ENCODE measurements at regions not wholly inside any gene's neighbourhood (a gene's known extent, or its start where the extent isn't known, plus 50 kb on each side); places are given as distances from the start of the nearest gene placed in this dataset.

DNA sequence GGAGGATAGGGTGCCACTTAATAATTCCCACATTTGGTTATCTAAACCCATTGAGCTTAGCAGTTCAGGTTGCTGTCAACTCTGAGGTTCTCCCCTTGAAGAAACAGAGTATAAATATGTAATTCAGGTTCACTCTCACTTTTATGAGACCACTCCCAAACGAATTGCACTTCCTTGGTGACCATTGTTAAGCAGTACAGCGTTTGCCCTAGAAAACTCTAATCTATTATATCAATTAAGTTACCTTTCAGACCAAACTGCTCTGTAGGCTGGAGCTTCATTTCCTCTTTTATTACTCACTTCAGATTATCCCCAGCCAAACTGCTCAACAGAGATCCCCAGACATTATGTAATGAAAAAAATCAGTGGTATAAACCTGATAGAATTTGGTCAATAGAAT, 1317.0 kb upstream of the ACO1 start:
- no peaks in the 10 kb centered on the region for H3K27me3 ChIP-seq (replicated peaks in 1 of 2; ENCODE audit: control insufficient read depth in 2 of 2, insufficient read depth in 2 of 2, low read length in 1 of 2)
- FAIRE-seq (no peak), DNase-seq (ENCODE audit: low read depth, low spot score) (no peak), ATAC-seq (no peak)
- ChIA-PET POLR2A (no interaction called here), RAD21 (ENCODE audit: unreplicated experiment) (no interaction called here), SMC1A (ENCODE audit: uncharacterized antibody, unreplicated experiment) (interaction anchor here (1.0 kb wide), 1 partner anchor 8 kb away, joined by 3 read pairs; no protein-coding TSS in a partner anchor), CTCF (interaction anchor here (0.7 kb wide), 1 partner anchor 141 kb away, joined by 3 read pairs; no protein-coding TSS in a partner anchor)
- H3K4me1 ChIP-seq (ENCODE audit: control insufficient read depth, insufficient read depth, low read length): no peaks in the 10 kb centered on the region
- no TSS peak for BruUV-seq (replicated peaks)
- no peak overlapping the region for H3K4me2 ChIP-seq (ENCODE audit: control insufficient read depth, insufficient read depth)
- in situ Hi-C loops (cut with MboI): no loop called here
- intact Hi-C loops (cut with micrococcal nuclease; ENCODE audit: unreplicated experiment): no loop called here
- no peak for TF ChIP-seq SPI1 (IDR thresholded peaks at IDR 0.05; ENCODE audit: borderline replicate concordance, insufficient read depth, low read depth, low read length)
- TF ChIP-seq, protein P1, sequence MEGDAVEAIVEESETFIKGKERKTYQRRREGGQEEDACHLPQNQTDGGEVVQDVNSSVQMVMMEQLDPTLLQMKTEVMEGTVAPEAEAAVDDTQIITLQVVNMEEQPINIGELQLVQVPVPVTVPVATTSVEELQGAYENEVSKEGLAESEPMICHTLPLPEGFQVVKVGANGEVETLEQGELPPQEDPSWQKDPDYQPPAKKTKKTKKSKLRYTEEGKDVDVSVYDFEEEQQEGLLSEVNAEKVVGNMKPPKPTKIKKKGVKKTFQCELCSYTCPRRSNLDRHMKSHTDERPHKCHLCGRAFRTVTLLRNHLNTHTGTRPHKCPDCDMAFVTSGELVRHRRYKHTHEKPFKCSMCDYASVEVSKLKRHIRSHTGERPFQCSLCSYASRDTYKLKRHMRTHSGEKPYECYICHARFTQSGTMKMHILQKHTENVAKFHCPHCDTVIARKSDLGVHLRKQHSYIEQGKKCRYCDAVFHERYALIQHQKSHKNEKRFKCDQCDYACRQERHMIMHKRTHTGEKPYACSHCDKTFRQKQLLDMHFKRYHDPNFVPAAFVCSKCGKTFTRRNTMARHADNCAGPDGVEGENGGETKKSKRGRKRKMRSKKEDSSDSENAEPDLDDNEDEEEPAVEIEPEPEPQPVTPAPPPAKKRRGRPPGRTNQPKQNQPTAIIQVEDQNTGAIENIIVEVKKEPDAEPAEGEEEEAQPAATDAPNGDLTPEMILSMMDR (IDR thresholded peaks at IDR 0.05 in 2 of 3, conservative IDR thresholded peaks at IDR 0.05 in 1 of 3; ENCODE audit: control insufficient read depth in 2 of 3, extremely low read depth in 1 of 3, insufficient read depth in 1 of 3, low read depth in 3 of 3, low read length in 3 of 3): no peak
- no peak for TF ChIP-seq NBN (IDR thresholded peaks at IDR 0.05)
- TF ChIP-seq CBX5 (IDR thresholded peaks at IDR 0.05; ENCODE audit: low read depth): no peak
- TF ChIP-seq, protein P2, sequence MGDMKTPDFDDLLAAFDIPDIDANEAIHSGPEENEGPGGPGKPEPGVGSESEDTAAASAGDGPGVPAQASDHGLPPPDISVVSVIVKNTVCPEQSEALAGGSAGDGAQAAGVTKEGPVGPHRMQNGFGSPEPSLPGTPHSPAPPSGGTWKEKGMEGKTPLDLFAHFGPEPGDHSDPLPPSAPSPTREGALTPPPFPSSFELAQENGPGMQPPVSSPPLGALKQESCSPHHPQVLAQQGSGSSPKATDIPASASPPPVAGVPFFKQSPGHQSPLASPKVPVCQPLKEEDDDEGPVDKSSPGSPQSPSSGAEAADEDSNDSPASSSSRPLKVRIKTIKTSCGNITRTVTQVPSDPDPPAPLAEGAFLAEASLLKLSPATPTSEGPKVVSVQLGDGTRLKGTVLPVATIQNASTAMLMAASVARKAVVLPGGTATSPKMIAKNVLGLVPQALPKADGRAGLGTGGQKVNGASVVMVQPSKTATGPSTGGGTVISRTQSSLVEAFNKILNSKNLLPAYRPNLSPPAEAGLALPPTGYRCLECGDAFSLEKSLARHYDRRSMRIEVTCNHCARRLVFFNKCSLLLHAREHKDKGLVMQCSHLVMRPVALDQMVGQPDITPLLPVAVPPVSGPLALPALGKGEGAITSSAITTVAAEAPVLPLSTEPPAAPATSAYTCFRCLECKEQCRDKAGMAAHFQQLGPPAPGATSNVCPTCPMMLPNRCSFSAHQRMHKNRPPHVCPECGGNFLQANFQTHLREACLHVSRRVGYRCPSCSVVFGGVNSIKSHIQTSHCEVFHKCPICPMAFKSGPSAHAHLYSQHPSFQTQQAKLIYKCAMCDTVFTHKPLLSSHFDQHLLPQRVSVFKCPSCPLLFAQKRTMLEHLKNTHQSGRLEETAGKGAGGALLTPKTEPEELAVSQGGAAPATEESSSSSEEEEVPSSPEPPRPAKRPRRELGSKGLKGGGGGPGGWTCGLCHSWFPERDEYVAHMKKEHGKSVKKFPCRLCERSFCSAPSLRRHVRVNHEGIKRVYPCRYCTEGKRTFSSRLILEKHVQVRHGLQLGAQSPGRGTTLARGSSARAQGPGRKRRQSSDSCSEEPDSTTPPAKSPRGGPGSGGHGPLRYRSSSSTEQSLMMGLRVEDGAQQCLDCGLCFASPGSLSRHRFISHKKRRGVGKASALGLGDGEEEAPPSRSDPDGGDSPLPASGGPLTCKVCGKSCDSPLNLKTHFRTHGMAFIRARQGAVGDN (IDR thresholded peaks at IDR 0.05): no peak
- no peak for TF ChIP-seq TCF12 (IDR thresholded peaks at IDR 0.05; ENCODE audit: low read depth, low read length)
- no peak for TF ChIP-seq GATAD2B (conservative IDR thresholded peaks at IDR 0.05; ENCODE audit: low read depth)
- no peak for TF ChIP-seq SREBF1 (IDR thresholded peaks at IDR 0.05; ENCODE audit: low read length)
- no peak for TF ChIP-seq NR2C2 (IDR thresholded peaks at IDR 0.05; ENCODE audit: borderline replicate concordance, control insufficient read depth, insufficient read length, low read depth)
- TF ChIP-seq, protein P3, sequence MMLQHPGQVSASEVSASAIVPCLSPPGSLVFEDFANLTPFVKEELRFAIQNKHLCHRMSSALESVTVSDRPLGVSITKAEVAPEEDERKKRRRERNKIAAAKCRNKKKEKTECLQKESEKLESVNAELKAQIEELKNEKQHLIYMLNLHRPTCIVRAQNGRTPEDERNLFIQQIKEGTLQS (IDR thresholded peaks at IDR 0.05; ENCODE audit: borderline replicate concordance, extremely low read depth, low read depth, low read length): no peak
- no peak for TF ChIP-seq FOXK2 (IDR thresholded peaks at IDR 0.05)
- TF ChIP-seq, protein P4, sequence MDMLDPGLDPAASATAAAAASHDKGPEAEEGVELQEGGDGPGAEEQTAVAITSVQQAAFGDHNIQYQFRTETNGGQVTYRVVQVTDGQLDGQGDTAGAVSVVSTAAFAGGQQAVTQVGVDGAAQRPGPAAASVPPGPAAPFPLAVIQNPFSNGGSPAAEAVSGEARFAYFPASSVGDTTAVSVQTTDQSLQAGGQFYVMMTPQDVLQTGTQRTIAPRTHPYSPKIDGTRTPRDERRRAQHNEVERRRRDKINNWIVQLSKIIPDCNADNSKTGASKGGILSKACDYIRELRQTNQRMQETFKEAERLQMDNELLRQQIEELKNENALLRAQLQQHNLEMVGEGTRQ (IDR thresholded peaks at IDR 0.05; ENCODE audit: borderline replicate concordance, low read depth, low read length): no peak
- TF ChIP-seq, protein P5, sequence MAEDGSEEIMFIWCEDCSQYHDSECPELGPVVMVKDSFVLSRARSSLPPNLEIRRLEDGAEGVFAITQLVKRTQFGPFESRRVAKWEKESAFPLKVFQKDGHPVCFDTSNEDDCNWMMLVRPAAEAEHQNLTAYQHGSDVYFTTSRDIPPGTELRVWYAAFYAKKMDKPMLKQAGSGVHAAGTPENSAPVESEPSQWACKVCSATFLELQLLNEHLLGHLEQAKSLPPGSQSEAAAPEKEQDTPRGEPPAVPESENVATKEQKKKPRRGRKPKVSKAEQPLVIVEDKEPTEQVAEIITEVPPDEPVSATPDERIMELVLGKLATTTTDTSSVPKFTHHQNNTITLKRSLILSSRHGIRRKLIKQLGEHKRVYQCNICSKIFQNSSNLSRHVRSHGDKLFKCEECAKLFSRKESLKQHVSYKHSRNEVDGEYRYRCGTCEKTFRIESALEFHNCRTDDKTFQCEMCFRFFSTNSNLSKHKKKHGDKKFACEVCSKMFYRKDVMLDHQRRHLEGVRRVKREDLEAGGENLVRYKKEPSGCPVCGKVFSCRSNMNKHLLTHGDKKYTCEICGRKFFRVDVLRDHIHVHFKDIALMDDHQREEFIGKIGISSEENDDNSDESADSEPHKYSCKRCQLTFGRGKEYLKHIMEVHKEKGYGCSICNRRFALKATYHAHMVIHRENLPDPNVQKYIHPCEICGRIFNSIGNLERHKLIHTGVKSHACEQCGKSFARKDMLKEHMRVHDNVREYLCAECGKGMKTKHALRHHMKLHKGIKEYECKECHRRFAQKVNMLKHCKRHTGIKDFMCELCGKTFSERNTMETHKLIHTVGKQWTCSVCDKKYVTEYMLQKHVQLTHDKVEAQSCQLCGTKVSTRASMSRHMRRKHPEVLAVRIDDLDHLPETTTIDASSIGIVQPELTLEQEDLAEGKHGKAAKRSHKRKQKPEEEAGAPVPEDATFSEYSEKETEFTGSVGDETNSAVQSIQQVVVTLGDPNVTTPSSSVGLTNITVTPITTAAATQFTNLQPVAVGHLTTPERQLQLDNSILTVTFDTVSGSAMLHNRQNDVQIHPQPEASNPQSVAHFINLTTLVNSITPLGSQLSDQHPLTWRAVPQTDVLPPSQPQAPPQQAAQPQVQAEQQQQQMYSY (CRISPR knock-in tag; IDR thresholded peaks at IDR 0.05): no peak
- H3K9ac ChIP-seq (ENCODE audit: control insufficient read depth, insufficient read depth, low read length): no peak overlapping the region
- WGBS (ENCODE audit: insufficient coverage, insufficient replicate concordance, low lambda C conversion rate, missing lambda C conversion rate): 0% methylated on average over 2 of the region's 2 CpGs
- no peaks in the 10 kb centered on the region for H3K79me2 ChIP-seq (ENCODE audit: control insufficient read depth, insufficient read depth, low read length)
- no peak overlapping the region for H3K4me3 ChIP-seq
- no peak overlapping the region for H3K27ac ChIP-seq (ENCODE audit: control insufficient read depth, insufficient read depth)
- H3K36me3 ChIP-seq (ENCODE audit: control insufficient read depth in 2 of 2, insufficient read depth in 2 of 2, low read length in 1 of 2): no peaks in the 10 kb centered on the region
- H2AFZ ChIP-seq (ENCODE audit: control insufficient read depth, low read depth, low read length): no peak overlapping the region
- H4K20me1 ChIP-seq (ENCODE audit: control insufficient read depth, insufficient read depth): no peaks in the 10 kb centered on the region
- H3K9me3 ChIP-seq (replicated peaks; ENCODE audit: control insufficient read depth, insufficient read depth, low read length): no peaks in the 10 kb centered on the region
